ENCODE measurements at regions not wholly inside any gene's neighbourhood (a gene's known extent, or its start where the extent isn't known, plus 50 kb on each side); places are given as distances from the start of the nearest gene placed in this dataset.

- no peak for TF ChIP-seq ZNF274 (IDR thresholded peaks at IDR 0.05; ENCODE audit: low read depth, low read length)
- TF ChIP-seq YY1 (IDR thresholded peaks at IDR 0.05; ENCODE audit: insufficient read depth, insufficient read length): no peak
These were observed 275.8 kb upstream of the CLNK start for GRCh38 chr4:10960389-10960788.

Data from NT2/D1 (cell line).